ENCODE measurements at regions not wholly inside any gene's neighbourhood (a gene's known extent, or its start where the extent isn't known, plus 50 kb on each side); places are given as distances from the start of the nearest gene placed in this dataset.

- no peak for DNase-seq
Observed at GRCh38 chr11:26121466-26121865, 210.5 kb upstream of the ANO3 start.

- DNase-seq = no peak
Observed at GRCh38 chr11:26126741-26127140, 205.2 kb upstream of the ANO3 start.

GRCh38 chr11:26127336-26127735, 204.6 kb upstream of the ANO3 start:
- DNase-seq = no peak

GRCh38 chr11:26131406-26131805, 200.5 kb upstream of the ANO3 start:
- DNase-seq = no peak

- no peak for DNase-seq
Observed at GRCh38 chr11:26134053-26134452, 197.9 kb upstream of the ANO3 start.

- no peak for DNase-seq
Observed at GRCh38 chr11:26134481-26135355, 197.2 kb upstream of the ANO3 start.

- no peak for DNase-seq
Observed at GRCh38 chr11:26137651-26138050, 194.3 kb upstream of the ANO3 start.

GRCh38 chr11:26142891-26143290, 189.0 kb upstream of the ANO3 start:
- DNase-seq = no peak

- DNase-seq = no peak
Observed at GRCh38 chr11:26143566-26144290, 188.2 kb upstream of the ANO3 start.

GRCh38 chr11:26144291-26144690, 187.6 kb upstream of the ANO3 start:
- DNase-seq = no peak

GRCh38 chr11:26144911-26145310, 187.0 kb upstream of the ANO3 start:
- DNase-seq = no peak

GRCh38 chr11:26149585-26149984, 182.3 kb upstream of the ANO3 start:
- no peak for DNase-seq

- no peak for DNase-seq
Observed at GRCh38 chr11:26150031-26150430, 181.9 kb upstream of the ANO3 start.

- DNase-seq = no peak
Observed at GRCh38 chr11:26158251-26158650, 173.7 kb upstream of the ANO3 start.

GRCh38 chr11:26162291-26162690, 169.6 kb upstream of the ANO3 start:
- DNase-seq = no peak

- no peak for DNase-seq
Observed at GRCh38 chr11:26186389-26186788, 145.5 kb upstream of the ANO3 start.

- DNase-seq = no peak
Observed at GRCh38 chr11:26187639-26188038, 144.3 kb upstream of the ANO3 start.

GRCh38 chr11:26188554-26188953, 143.4 kb upstream of the ANO3 start:
- DNase-seq = no peak

- DNase-seq = no peak
Observed at GRCh38 chr11:26191193-26191592, 140.7 kb upstream of the ANO3 start.

GRCh38 chr11:26193694-26194365, 138.1 kb upstream of the ANO3 start:
- DNase-seq = no peak

- DNase-seq = no peak
Observed at GRCh38 chr11:26194881-26195280, 137.0 kb upstream of the ANO3 start.

- DNase-seq = no peak
Observed at GRCh38 chr11:26198532-26199096, 133.3 kb upstream of the ANO3 start.

GRCh38 chr11:26199331-26200095, 132.4 kb upstream of the ANO3 start:
- DNase-seq = no peak
